DMS 273 (cell line): ENCODE measurements at regions not wholly inside any gene's neighbourhood (a gene's known extent, or its start where the extent isn't known, plus 50 kb on each side); places are given as distances from the start of the nearest gene placed in this dataset.
"Not testable (repeated sequence)": the region's sequence is repeated elsewhere in the genome, so short reads cannot be mapped to it uniquely, and the experiment has no call there.

Source experiments
- DNase-seq: peaks from one replicate; lab custom pipeline; 2025; ENCODE audit not compliant: unreplicated experiment; lab: John Stamatoyannopoulos, UW

GRCh38 chr1:220475608-220476007 is 52.3 kb upstream of the MARK1 start:
- not testable (repeated sequence) for DNase-seq

DNA sequence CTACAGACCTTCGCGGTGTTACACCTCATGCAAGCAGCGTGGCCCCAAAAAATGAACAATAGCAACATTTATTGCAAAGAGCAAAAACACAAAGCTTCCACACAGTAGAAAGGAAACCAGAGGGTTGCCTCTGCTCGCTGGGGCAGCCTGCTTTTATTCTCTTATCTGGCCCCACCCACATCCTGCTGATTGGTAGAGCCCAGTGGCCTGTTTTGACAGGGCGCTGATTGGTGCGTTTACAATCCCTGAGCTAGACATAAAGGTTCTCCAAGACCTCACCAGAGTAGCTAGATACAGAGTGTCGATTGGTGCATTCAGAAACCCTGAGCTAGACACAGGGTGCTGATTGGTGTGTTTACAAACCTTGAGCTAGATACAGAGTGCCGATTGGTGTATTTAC is 52.8 kb upstream of the MARK1 start:
- DNase-seq = not testable (repeated sequence)

DNA sequence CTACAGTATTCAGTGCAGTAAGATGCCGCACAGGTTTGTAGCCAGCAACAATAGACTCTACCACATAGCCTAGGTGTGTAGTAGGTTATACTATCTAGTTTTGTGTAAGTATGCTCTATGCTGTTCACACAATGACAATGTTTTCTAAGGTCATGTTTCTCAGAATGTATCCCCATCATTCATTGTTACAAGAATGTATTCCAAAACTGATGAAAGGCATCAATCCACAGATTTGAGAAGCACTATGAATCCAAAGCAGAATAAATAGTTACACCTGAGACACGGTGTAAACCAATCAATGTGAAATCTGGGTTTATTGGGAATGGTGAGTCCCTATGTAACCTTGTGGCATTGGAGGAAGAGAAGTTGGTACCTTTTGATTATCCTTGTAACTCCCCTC is 54.5 kb upstream of the MARK1 start:
- no peak for DNase-seq

DNA sequence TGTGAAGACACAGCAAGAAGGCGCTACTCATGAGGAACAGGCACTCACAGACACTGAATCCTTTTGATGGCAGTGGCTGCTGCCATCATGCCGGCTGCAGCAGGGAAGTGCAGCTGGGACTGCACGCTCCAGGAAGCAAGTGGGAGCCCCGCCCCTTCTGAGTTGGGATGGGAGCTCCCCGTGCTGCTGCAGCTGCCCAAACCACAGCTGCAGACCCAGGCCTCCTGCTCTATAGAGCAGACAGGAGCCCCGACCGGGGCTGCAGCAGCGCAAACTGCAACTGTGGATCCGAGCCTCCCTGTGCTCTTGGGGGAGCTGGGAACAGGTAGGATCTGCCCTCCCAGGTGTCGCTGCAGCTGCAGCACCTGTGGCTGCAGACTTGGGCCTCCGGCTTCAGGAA is 65.2 kb upstream of the MARK1 start:
- peak; percentile 31 for DNase-seq

DNA sequence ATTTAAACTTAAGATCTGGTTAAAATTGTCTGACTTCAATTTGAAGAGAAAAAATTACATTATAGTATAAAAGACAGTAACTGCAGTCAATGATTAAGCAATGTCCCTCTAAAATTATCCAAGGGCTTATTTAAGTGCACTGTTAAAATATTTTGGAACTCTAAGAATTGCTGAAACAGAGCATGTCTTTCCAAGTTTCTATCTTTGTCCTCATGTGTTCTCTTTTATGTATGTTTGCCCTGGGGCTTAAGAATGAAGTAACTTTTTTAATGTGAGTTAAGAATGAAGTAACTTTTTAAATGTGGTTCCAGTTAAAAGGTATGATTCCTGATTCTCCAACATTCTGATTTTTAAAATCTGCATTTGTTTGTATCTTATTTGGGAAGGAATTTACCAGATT is 69.0 kb upstream of the MARK1 start:
- no peak for DNase-seq

DNA sequence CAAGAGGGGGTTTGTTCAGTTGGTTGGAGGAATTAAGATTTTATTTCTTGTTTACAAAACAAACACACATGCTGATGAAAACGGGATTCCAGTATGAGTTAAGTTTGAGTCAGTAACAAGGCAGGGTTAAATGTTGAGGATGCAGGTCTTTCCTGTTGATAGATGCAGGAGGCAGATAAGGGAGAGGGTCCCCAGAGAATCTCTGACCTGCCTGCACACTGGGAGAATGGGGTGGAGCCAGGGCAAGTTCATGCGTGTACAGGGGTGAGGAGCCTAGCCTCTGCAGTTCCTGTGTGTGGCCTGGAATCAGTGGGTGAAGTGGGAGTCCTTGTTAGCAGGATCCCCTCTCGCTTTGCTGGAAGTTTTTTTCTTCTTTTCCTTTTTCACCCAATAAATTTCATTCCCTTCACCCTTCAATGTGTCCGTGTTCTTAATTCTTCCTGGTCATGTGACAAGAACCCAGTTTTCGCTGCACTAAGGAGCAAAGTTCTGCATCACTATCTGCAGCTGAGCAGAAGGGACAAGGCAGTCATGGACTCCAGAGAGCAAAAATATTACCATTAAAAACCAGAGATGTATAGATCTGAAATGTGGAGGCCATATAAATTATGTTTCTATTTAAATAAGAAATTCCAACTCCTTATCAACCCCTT is 69.9 kb upstream of the MARK1 start:
- peak; percentile 8 for DNase-seq

GRCh38 chr1:220455559-220455958 is 72.4 kb upstream of the MARK1 start:
- no peak for DNase-seq

GRCh38 chr1:220454155-220454777 is 73.7 kb upstream of the MARK1 start:
- peak; percentile 23 for DNase-seq

- DNase-seq = no peak
These were observed 74.6 kb upstream of the MARK1 start for GRCh38 chr1:220453371-220453770.

DNA sequence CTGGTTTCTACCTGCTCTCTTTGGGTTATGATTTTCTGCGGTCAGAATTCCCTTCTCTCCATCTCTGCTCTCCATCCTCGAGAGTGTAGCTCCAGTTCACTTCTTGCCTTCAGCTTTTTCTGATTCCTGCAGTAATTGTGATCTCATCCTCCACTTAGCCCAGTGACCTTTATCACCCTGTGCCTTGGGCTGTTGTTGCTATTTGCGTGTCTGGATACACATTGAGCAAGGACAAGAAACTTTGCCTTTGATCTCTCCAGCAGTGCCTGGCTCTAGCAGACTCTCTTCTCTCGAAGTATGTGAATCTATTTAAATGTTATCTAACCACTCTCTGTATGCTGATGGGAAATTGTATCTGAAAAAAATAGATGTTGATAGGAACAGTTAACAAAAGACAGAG is 76.4 kb upstream of the MARK1 start:
- no peak for DNase-seq

GRCh38 chr1:220450927-220451326 is 77.0 kb upstream of the MARK1 start:
- no peak for DNase-seq

DNA sequence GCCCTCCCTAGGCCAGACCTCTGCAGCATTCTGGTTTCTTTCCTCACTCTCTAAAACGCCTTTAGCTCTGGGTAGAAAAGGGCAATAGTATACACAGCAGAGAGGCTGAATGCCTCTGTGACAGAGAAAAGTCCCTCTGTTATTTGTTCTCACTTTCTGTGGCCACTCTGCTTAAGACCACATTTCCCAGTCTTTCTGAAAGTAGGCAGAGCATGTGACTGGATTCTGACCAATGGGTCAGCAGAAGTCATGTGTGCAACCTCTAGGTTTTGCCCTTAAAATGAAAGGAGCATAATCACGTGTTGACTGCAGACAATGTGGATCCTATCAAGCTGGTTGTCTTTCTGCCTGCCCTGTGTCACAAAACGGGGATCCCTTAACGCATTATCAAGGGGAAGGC is 79.7 kb upstream of the MARK1 start:
- DNase-seq = no peak

DNA sequence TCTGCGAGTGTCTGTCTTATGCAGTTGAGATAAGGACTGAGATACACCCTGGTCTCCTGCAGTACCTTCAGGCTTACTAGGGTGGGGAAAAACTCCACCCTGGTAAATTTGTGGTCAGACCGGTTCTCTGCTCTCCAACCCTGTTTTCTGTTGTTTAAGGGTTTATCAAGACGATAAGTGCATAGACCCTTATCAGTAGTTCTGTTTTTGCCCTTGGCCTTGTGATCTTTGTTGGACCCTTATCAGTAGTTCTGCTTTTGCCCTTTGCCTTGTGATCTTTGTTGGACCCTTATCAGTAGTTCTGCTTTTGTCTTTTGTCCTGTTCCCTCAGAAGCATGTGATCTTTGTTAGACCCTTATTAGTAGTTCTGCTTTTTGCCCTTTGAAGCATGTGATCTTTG is 83.3 kb upstream of the MARK1 start:
- DNase-seq = not testable (repeated sequence)

- no peak for DNase-seq
These were observed 86.7 kb upstream of the MARK1 start for GRCh38 chr1:220441211-220441610.

GRCh38 chr1:220438741-220439140 is 89.2 kb upstream of the MARK1 start:
- no peak for DNase-seq

- DNase-seq = no peak
These were observed 95.5 kb upstream of the MARK1 start for GRCh38 chr1:220432408-220432807.

DNA sequence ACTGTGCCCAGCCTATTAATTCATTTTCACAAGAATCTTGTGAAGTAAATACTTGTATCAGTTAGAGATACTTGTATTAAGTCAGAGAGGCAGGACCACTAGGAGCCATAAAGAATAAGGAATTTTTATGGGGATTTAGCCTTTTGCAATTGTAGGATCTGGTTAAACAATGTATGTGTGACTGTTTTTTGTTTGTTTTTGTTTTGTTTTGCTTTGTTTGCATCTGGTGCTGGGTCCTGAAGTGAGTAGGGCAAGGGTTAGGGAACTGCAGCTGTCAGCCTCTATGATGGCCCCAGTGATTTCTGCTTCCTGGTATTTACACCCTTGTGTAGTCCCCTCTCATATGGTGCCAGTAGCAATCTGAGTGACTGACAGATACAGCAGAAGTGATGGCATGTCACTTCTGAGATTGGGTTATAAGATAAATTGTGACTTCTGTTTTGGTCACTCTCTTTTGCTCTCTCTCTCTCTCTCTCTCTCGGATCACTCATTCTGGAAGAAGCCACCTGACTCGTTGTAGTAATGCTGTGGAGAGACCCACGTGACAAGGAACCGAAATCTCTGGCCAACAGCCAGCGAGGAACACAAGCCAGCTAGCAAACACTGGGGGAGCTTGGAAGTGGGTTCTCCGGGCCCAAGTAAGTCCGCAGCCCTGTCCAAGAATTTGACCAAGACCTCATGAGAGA is 96.2 kb upstream of the MARK1 start:
- DNase-seq = no peak

DNA sequence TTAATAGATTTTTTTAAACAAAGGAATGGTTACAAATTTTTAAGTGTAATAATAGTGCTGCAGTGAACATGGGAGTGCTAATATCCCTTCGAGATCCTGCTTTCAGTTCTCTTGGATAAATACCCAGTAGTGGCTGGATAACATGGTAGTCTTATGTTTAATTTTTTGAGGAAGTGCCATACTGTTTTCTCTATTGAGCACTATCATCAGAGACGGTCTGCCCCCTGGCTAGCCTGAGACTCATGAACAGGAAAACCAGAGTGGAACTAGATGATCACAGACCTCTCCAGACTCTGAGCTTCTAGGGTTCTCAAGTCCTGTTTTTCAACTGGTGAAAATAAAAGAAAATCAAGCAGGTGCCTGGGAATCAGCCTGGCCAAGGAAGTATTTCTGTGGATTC is 97.3 kb upstream of the MARK1 start:
- no peak for DNase-seq

DNA sequence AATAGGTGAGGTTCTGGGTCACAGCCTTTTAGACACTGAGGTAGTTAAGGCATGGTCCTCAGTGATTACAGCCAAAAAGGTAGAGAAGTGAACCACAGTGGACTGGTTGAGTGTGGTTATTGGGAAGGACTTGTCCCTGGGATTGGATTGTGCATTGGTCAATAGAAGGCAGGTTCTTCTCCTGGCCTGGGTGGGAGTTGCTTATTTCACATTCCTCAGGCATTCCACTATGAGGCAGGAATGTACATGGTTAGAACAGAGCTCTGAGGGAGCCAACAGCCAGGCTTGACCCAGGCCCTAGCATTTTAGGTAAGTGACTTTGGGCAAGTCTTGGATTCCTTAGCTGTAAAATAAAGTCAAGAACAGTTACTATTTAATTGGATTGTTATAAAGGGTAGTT is 97.9 kb upstream of the MARK1 start:
- no peak for DNase-seq

DNA sequence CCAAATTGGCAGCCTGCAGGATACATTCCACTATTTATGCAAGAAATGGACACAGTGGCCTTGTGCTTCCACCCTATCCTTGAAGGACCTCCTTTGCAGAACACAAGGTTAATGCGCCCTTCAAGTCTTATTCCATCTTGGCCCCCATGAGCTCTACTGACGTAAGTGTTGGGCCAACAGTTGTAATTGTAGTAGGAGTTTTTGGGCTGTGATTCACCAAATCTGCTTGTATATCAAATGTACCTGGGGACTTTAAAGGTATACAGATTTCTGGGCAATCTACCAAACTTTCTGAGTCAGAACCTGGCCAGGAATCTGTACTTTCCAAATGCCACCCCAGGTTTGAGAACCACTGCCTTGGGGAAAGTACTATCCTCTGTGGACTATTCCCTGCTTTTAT is 100.9 kb upstream of the MARK1 start:
- peak; percentile 57 for DNase-seq

DNA sequence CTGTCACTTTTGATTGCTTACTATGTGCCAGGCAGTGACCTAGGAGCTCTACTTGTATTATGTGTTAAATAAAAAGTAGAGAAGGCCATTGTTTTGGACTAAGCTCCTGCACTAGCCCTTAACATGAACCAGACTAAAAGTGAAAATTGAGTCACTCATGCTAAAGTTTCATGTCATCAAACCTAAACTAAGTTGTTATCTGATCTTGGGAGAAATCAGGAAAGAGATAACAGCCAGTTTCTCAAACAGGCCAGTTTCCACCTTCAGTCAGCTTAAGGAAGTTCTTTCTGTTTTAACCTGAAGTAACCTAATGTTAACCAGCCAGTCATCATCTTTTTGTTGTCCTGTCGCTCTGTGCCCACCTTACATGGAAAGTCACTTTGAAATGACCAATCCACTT is 102.1 kb upstream of the MARK1 start:
- no peak for DNase-seq

GRCh38 chr1:220421508-220421907 is 106.4 kb upstream of the MARK1 start:
- DNase-seq = no peak

DNA sequence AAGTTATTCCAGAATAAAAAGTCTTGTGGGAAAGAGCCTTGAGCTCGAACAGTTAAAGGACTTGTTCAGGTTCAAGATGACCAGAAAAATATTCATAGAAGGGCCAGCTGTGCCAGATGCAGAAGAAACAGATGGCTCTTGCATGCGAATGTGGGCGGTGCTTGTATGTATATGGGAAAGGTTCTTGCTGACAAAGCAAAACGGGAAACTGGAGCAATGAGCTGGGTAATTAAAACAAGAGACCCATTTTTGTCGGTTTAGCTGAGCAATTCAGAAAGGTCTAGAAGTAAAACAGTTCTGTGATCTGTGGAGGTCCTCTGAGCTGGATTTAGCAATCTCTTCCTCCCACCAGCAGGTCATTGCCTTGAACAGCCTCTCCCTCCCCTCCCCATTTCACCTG is 107.2 kb upstream of the MARK1 start:
- DNase-seq = peak; percentile 59
